Stimulated activated CD4-positive, alpha-beta T cell treated with anti-CD3 and anti-CD28 coated beads, TNF-alpha, amount 100 ng/mL, for 48 hours (primary cell): ENCODE measurements at regions not wholly inside any gene's neighbourhood (a gene's known extent, or its start where the extent isn't known, plus 50 kb on each side); places are given as distances from the start of the nearest gene placed in this dataset.
A peak's percentile ranks its signal among the peaks of the same experiment; 100 is the strongest.

ENCODE experiments used
- DNase-seq, 3 donors: peaks; one replicate each; pipeline ENCODE4 v3.0.0-alpha.2; 2020; ENCODE audit warnings: low read depth in 3 of 3

GRCh38 chrX:14173873-14174272, 144.2 kb upstream of the GEMIN8 start:
- no peak for DNase-seq

- no peak for DNase-seq
Observed at GRCh38 chrX:14164828-14165227, 135.1 kb upstream of the GEMIN8 start.

- no peak for DNase-seq
Observed at GRCh38 chrX:14125462-14125861, 95.8 kb upstream of the GEMIN8 start.

- DNase-seq = no peak
Observed at GRCh38 chrX:14124562-14124961, 94.9 kb upstream of the GEMIN8 start.

- DNase-seq = peak; percentile 0 to 24 (median 8)
Observed at GRCh38 chrX:14095702-14096101, 66.0 kb upstream of the GEMIN8 start.

GRCh38 chrX:14094191-14094590, 64.5 kb upstream of the GEMIN8 start:
- DNase-seq = no peak

GRCh38 chrX:14084466-14084865, 54.8 kb upstream of the GEMIN8 start:
- no peak for DNase-seq

GRCh38 chrX:14083783-14084182, 54.1 kb upstream of the GEMIN8 start:
- DNase-seq = no peak

- no peak for DNase-seq
Observed at GRCh38 chrX:14079891-14080430, 50.3 kb upstream of the GEMIN8 start.
